GM23338 (cell line): ENCODE measurements at regions not wholly inside any gene's neighbourhood (a gene's known extent, or its start where the extent isn't known, plus 50 kb on each side); places are given as distances from the start of the nearest gene placed in this dataset.

Source experiments
- ATAC-seq: fragments of 200-7000 bp; cut with Tn5 transposase; 3 replicates; pipeline ENCODE4 v1.9.1; 2020
- DNase-seq: peaks from one replicate; pipeline ENCODE4 v3.0.0-alpha.2; 2015; ENCODE audit warnings: low spot score
- H2AFZ ChIP-seq: fragments of 200-600 bp; sonication (generic); 2 replicates; pipeline ENCODE4 v1.8.0; 2016; ENCODE audit warnings: antibody characterized with exemption, mild to moderate bottlenecking, moderate library complexity
- H3F3A ChIP-seq: fragments of 200-600 bp; sonication (generic); replicated peaks from 2 replicates; pipeline ENCODE4 v1.8.0; 2017; ENCODE audit warnings: antibody characterized with exemption, mixed run types, low read depth
- H3K27ac ChIP-seq: fragments of 200-600 bp; sonication (generic); 2 replicates; pipeline ENCODE4 v1.6.1; 2016; ENCODE audit warnings: low read depth
- H3K27me3 ChIP-seq: fragments of 200-600 bp; sonication (generic); 2 replicates; pipeline ENCODE4 v1.8.0; 2016; ENCODE audit warnings: mild to moderate bottlenecking, mixed run types, moderate library complexity; ENCODE audit not compliant: insufficient read depth
- H3K36me3 ChIP-seq: fragments of 200-600 bp; sonication (generic); 2 replicates; pipeline ENCODE4 v1.8.0; 2016; ENCODE audit warnings: mild to moderate bottlenecking; ENCODE audit not compliant: insufficient read depth
- H3K4me1 ChIP-seq: fragments of 200-600 bp; sonication (generic); 2 replicates; pipeline ENCODE4 v1.8.0; 2016; ENCODE audit warnings: mild to moderate bottlenecking, moderate library complexity; ENCODE audit not compliant: insufficient read depth
- H3K4me2 ChIP-seq: fragments of 200-600 bp; sonication (generic); 2 replicates; pipeline ENCODE4 v1.7.1; 2017; ENCODE audit warnings: mixed run types
- H3K4me3 ChIP-seq: fragments of 200-600 bp; sonication (generic); 2 replicates; pipeline ENCODE4 v1.6.1; 2016; ENCODE audit warnings: mixed run types
- H3K79me2 ChIP-seq: fragments of 200-600 bp; sonication (generic); replicated peaks from 2 replicates; pipeline ENCODE4 v1.8.0; 2017; ENCODE audit warnings: mild to moderate bottlenecking; ENCODE audit not compliant: insufficient read depth
- H3K9me2 ChIP-seq: fragments of 200-600 bp; sonication (generic); 2 replicates; pipeline ENCODE4 v1.8.0; 2017; ENCODE audit not compliant: insufficient read depth
- H4K20me1 ChIP-seq: fragments of 200-600 bp; sonication (generic); replicated peaks from 2 replicates; pipeline ENCODE4 v1.8.0; 2017; ENCODE audit warnings: mild to moderate bottlenecking; ENCODE audit not compliant: insufficient read depth
- H3K27ac Mint-ChIP-seq: 2 replicates; pipeline ENCODE4 v1.8.0; 2020; ENCODE audit warnings: inconsistent platforms, mild to moderate bottlenecking, moderate library complexity, mixed read lengths
- H3K27me3 Mint-ChIP-seq: 3 replicates; pipeline ENCODE4 v1.8.0; 2022; ENCODE audit warnings: low read depth, mild to moderate bottlenecking, moderate library complexity, mixed read lengths, inconsistent platforms; ENCODE audit not compliant: insufficient read depth, poor library complexity
- H3K36me3 Mint-ChIP-seq: 3 replicates; pipeline ENCODE4 v1.8.0; 2021; ENCODE audit warnings: low read depth, mild to moderate bottlenecking, inconsistent platforms, moderate library complexity, mixed read lengths
- H3K4me1 Mint-ChIP-seq: 3 replicates; pipeline ENCODE4 v1.8.0; 2020; ENCODE audit warnings: mild to moderate bottlenecking, inconsistent platforms, mixed read lengths
- H3K4me3 Mint-ChIP-seq: 3 replicates; pipeline ENCODE4 v1.8.0; 2021; ENCODE audit warnings: moderate library complexity, mild to moderate bottlenecking, inconsistent platforms, mixed read lengths
- H3K9me3 Mint-ChIP-seq: 3 replicates; pipeline ENCODE4 v1.8.0; 2020; ENCODE audit warnings: moderate library complexity, mild to moderate bottlenecking, inconsistent platforms, mixed read lengths
- CREB1 ChIP-seq: fragments of 250-450 bp; sonication (Bioruptor Pico); IDR thresholded peaks from 2 replicates; pipeline ENCODE4 v1.5.0; 2020; ENCODE audit warnings: low read depth, mild to moderate bottlenecking, moderate library complexity
- CTCF ChIP-seq, 2 experiments: fragments of 200-600 bp in 1 of 2; sonication (generic) in 1 of 2; conservative IDR thresholded peaks; 2 replicates each; pipeline versions ENCODE4 v1.5.1 to v1.6.1; 2016 to 2017; ENCODE audit warnings: antibody characterized with exemption in 2 of 2, low read depth in 2 of 2, mild to moderate bottlenecking in 2 of 2, moderate library complexity in 1 of 2
- EZH2 ChIP-seq: fragments of 200-600 bp; sonication (generic); IDR thresholded peaks from one replicate; pipeline ENCODE4 v1.8.0; 2017; ENCODE audit warnings: antibody characterized with exemption, mild to moderate bottlenecking, low read depth; ENCODE audit not compliant: unreplicated experiment
- EZH2phosphoT487 ChIP-seq: fragments of 200-600 bp; sonication (generic); IDR thresholded peaks from one replicate; pipeline ENCODE4 v1.8.1; 2018; ENCODE audit warnings: antibody characterized with exemption; ENCODE audit not compliant: unreplicated experiment
- NANOG ChIP-seq: IDR thresholded peaks from 2 replicates; pipeline ENCODE4 v1.6.1; 2016; ENCODE audit warnings: antibody characterized with exemption, borderline replicate concordance
- POLR2AphosphoS5 ChIP-seq: IDR thresholded peaks from 2 replicates; pipeline ENCODE4 v1.6.1; 2016; ENCODE audit warnings: antibody characterized with exemption, low read depth
- STAT1 ChIP-seq: IDR thresholded peaks from one replicate; pipeline ENCODE4 v1.6.1; 2016; ENCODE audit warnings: antibody characterized with exemption; ENCODE audit not compliant: unreplicated experiment
- ZNF114 ChIP-seq: fragments of 250-450 bp; sonication (Bioruptor Pico); IDR thresholded peaks from 2 replicates; pipeline ENCODE4 v1.5.0; 2020; ENCODE audit warnings: mild to moderate bottlenecking, moderate library complexity
- ZNF462 ChIP-seq: fragments of 250-450 bp; sonication (Bioruptor Pico); IDR thresholded peaks from 2 replicates; pipeline ENCODE4 v1.5.0; 2020; ENCODE audit warnings: mild to moderate bottlenecking, moderate library complexity

DNA sequence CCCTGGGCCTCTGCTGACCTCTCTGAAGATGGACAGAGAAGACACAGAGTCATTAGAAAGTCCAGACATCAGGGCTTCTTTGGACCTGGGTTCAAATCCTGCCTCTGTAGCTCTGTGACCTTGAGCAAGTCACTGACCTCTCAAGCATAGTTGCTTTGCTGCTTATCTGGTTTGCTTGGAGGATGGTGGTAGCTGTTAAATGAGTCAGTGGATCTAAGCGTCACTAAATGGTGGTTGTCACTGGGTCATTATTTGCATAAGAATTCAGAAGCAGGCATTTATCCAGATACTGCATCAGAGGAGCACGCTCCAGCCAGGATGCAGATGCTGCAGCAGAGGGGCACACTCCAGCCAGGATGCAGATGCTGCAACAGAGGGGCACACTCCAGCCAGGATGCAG is 229.2 kb downstream of the GLI2 start:
- DNase-seq (no peak), ATAC-seq (no peak)
- H2AFZ ChIP-seq = no peak overlapping the region
- no peaks in the 10 kb centered on the region for H3K4me1 ChIP-seq
- no peak for TF ChIP-seq NANOG
- TF ChIP-seq ZNF114 (CRISPR knock-in tag) = no peak
- TF ChIP-seq CTCF (conservative IDR thresholded peaks at IDR 0.05; ENCODE audit: low read depth in 2 of 2) = no peak
- no peak for TF ChIP-seq ZNF462 (CRISPR knock-in tag)
- TF ChIP-seq STAT1 = no peak
- no peak for TF ChIP-seq EZH2phosphoT487
- TF ChIP-seq EZH2 = no peak
- no peak for TF ChIP-seq POLR2AphosphoS5
- no peak for TF ChIP-seq CREB1 (CRISPR knock-in tag)
- H3F3A ChIP-seq = no peaks in the 10 kb centered on the region
- H3K9me2 ChIP-seq = no peaks in the 10 kb centered on the region
- no peak overlapping the region for H3K4me3 Mint-ChIP-seq
- H3K4me2 ChIP-seq = no peak overlapping the region
- no peaks in the 10 kb centered on the region for H3K27me3 ChIP-seq
- no peaks in the 10 kb centered on the region for H3K9me3 Mint-ChIP-seq
- H3K36me3 ChIP-seq = no peaks in the 10 kb centered on the region; the same call in 1 of the 2 replicates
- no peak overlapping the region for H3K4me3 ChIP-seq
- H3K36me3 Mint-ChIP-seq = peaks cover 17% of the 10 kb centered on the region
- no peak overlapping the region for H3K27ac Mint-ChIP-seq
- peaks cover 5% of the 10 kb centered on the region for H3K27me3 Mint-ChIP-seq
- no peaks in the 10 kb centered on the region for H3K79me2 ChIP-seq
- H3K4me1 Mint-ChIP-seq = peaks cover 5% of the 10 kb centered on the region; the same call in 2 of the 3 replicates
- H4K20me1 ChIP-seq = 0 out of 2 replicates have a peak, but pooled peaks cover 10% of the 10 kb centered on the region
- no peak overlapping the region for H3K27ac ChIP-seq
